GM21381 (cell line): ENCODE measurements at regions not wholly inside any gene's neighbourhood (a gene's known extent, or its start where the extent isn't known, plus 50 kb on each side); places are given as distances from the start of the nearest gene placed in this dataset.
"Not testable (repeated sequence)": the region's sequence is repeated elsewhere in the genome, so short reads cannot be mapped to it uniquely, and the experiment has no call there.

ENCODE experiments used
- ATAC-seq: cut with Tn5 transposase; IDR thresholded peaks from one replicate; pipeline ENCODE4 v1.9.1; 2021; ENCODE audit warnings: mild to moderate bottlenecking, moderate library complexity; ENCODE audit not compliant: unreplicated experiment

- ATAC-seq = no peak
Measured at GRCh38 chr17:12195418-12195817, 174.7 kb downstream of the MAP2K4 start.

GRCh38 chr17:12201294-12201880, 180.7 kb downstream of the MAP2K4 start:
- ATAC-seq = no peak

- no peak for ATAC-seq
Measured at GRCh38 chr17:12209632-12210191, 189.0 kb downstream of the MAP2K4 start.

GRCh38 chr17:12220714-12221439, 200.2 kb downstream of the MAP2K4 start:
- not testable (repeated sequence) for ATAC-seq

- ATAC-seq = no peak
Measured at GRCh38 chr17:12222392-12222791, 201.7 kb downstream of the MAP2K4 start.

GRCh38 chr17:12227547-12227946, 206.9 kb downstream of the MAP2K4 start:
- no peak for ATAC-seq

GRCh38 chr17:12229335-12229734, 208.7 kb downstream of the MAP2K4 start:
- ATAC-seq = no peak

- ATAC-seq = no peak
Measured at GRCh38 chr17:12230481-12231354, 210.0 kb downstream of the MAP2K4 start.

GRCh38 chr17:12231355-12231682, 210.6 kb downstream of the MAP2K4 start:
- no peak for ATAC-seq

GRCh38 chr17:12239021-12239420, 218.3 kb downstream of the MAP2K4 start:
- not testable (repeated sequence) for ATAC-seq

GRCh38 chr17:12242345-12242954, 221.8 kb downstream of the MAP2K4 start:
- no peak for ATAC-seq

- ATAC-seq = no peak
Measured at GRCh38 chr17:12247761-12248160, 227.1 kb downstream of the MAP2K4 start.

- ATAC-seq = no peak
Measured at GRCh38 chr17:12250973-12251372, 230.3 kb downstream of the MAP2K4 start.

- no peak for ATAC-seq
Measured at GRCh38 chr17:12252462-12252861, 231.8 kb downstream of the MAP2K4 start.

GRCh38 chr17:12254460-12254859, 233.8 kb downstream of the MAP2K4 start:
- no peak for ATAC-seq

- no peak for ATAC-seq
Measured at GRCh38 chr17:12256380-12256995, 235.8 kb downstream of the MAP2K4 start.

GRCh38 chr17:12257176-12257575, 236.5 kb downstream of the MAP2K4 start:
- no peak for ATAC-seq

GRCh38 chr17:12261354-12261753, 240.7 kb downstream of the MAP2K4 start:
- no peak for ATAC-seq

GRCh38 chr17:12269751-12270150, 249.1 kb downstream of the MAP2K4 start:
- no peak for ATAC-seq

GRCh38 chr17:12277827-12278226, 257.1 kb downstream of the MAP2K4 start:
- no peak for ATAC-seq

GRCh38 chr17:12282056-12282455, 261.4 kb downstream of the MAP2K4 start:
- no peak for ATAC-seq
